T-cell (primary cell): ENCODE measurements at regions not wholly inside any gene's neighbourhood (a gene's known extent, or its start where the extent isn't known, plus 50 kb on each side); places are given as distances from the start of the nearest gene placed in this dataset.
A peak's percentile ranks its signal among the peaks of the same experiment; 100 is the strongest.

Source experiments
- ATAC-seq, 4 experiments: fragments of 200-7000 bp in 3 of 4; fragments of 150-1000 bp in 1 of 4; cut with Tn5 transposase; replicated peaks in 1 of 4; 1 replicate in 3 of 4; 2 replicates in 1 of 4; pipeline ENCODE4 v1.10.0; 2021; ENCODE audit warnings: moderate library complexity in 3 of 4, mild to moderate bottlenecking in 2 of 4, moderate number of reproducible peaks in 1 of 4
- CTCF ChIA-PET, 2 donors: fragments of 300-600 bp; sonication (Branson Sonifier 250); formaldehyde crosslinking; loops; one replicate each; lab custom pipeline; 2022; ENCODE audit warnings: antibody characterized with exemption in 2 of 2; lab: Charles Lee
- POLR2A ChIA-PET, 2 donors: fragments of 300-600 bp; sonication (Branson Sonifier 250); formaldehyde crosslinking; loops; one replicate each; lab custom pipeline; 2022; ENCODE audit warnings: antibody characterized with exemption in 2 of 2; lab: Charles Lee
- DNase-seq, 35 experiments: peaks; one replicate each; pipeline versions ENCODE4 v3.0.0 to v3.0.0-alpha.2; 2013 to 2023
- H3K27ac ChIP-seq: one replicate; pipeline ENCODE4 v1.5.1; 2013; ENCODE audit warnings: low read length
- H3K27me3 ChIP-seq, 2 experiments: replicated peaks in 1 of 2; 1 replicate in 1 of 2; 2 replicates in 1 of 2; pipeline versions ENCODE4 v1.6.1 to v1.7.0; 2013; ENCODE audit warnings: low read length in 1 of 2, mixed read lengths in 1 of 2; ENCODE audit not compliant: control insufficient read depth in 2 of 2, insufficient read depth in 2 of 2; ENCODE audit errors: extremely low read depth in 1 of 2
- H3K36me3 ChIP-seq, 2 donors: 1 replicate in 1 of 2; 2 replicates in 1 of 2; pipeline versions ENCODE4 v1.6.1 to v1.7.0; 2013; ENCODE audit warnings: low read length in 1 of 2; ENCODE audit not compliant: control insufficient read depth in 2 of 2, insufficient read depth in 1 of 2; ENCODE audit errors: extremely low read depth in 1 of 2
- H3K4me1 ChIP-seq, 2 experiments: 1 replicate in 1 of 2; 2 replicates in 1 of 2; pipeline versions ENCODE4 v1.6.1 to v1.7.0; 2013; ENCODE audit warnings: low read length in 2 of 2, mixed read lengths in 1 of 2; ENCODE audit not compliant: insufficient read depth in 2 of 2, control insufficient read depth in 1 of 2; ENCODE audit errors: extremely low read depth in 1 of 2
- H3K4me3 ChIP-seq, 2 donors: 1 replicate in 1 of 2; 2 replicates in 1 of 2; pipeline versions ENCODE4 v1.5.1 to v1.7.0; 2013; ENCODE audit warnings: mild to moderate bottlenecking in 2 of 2, low read length in 1 of 2, moderate library complexity in 1 of 2; ENCODE audit not compliant: control insufficient read depth in 1 of 2; ENCODE audit errors: extremely low read depth in 1 of 2
- H3K9me3 ChIP-seq: 2 replicates; pipeline ENCODE4 v1.7.0; 2013
- H3K27ac Mint-ChIP-seq, 2 donors: one replicate each; pipeline ENCODE4 v1.8.0; 2020 to 2021; ENCODE audit warnings: mild to moderate bottlenecking in 2 of 2, mixed read lengths in 2 of 2
- H3K27me3 Mint-ChIP-seq, 2 donors: one replicate each; pipeline ENCODE4 v1.8.0; 2021 to 2022; ENCODE audit warnings: mixed read lengths in 2 of 2
- H3K36me3 Mint-ChIP-seq: one replicate; pipeline ENCODE4 v1.8.0; 2021; ENCODE audit warnings: mixed read lengths
- H3K4me1 Mint-ChIP-seq, 3 donors: one replicate each; pipeline ENCODE4 v1.8.0; 2020 to 2022; ENCODE audit warnings: mixed read lengths in 3 of 3, mild to moderate bottlenecking in 1 of 3
- H3K4me3 Mint-ChIP-seq, 3 donors: one replicate each; pipeline ENCODE4 v1.8.0; 2020 to 2022; ENCODE audit warnings: mild to moderate bottlenecking in 3 of 3, mixed read lengths in 3 of 3, moderate library complexity in 3 of 3
- H3K9me3 Mint-ChIP-seq, 3 donors: one replicate each; pipeline ENCODE4 v1.8.0; 2020 to 2022; ENCODE audit warnings: mixed read lengths in 3 of 3
- WGBS: methylation state at CpG from one replicate; pipeline ENCODE4 v1.1.5; 2013; ENCODE audit warnings: missing lambda C conversion rate; ENCODE audit not compliant: insufficient coverage; 5-methylcytosine and 5-hydroxymethylcytosine counted together

- CTCF ChIA-PET: interaction anchor here (0.8 to 5.3 kb wide), 9 partner anchors 9 to 114 kb away, joined by 3 to 29 read pairs (median 3); partner anchors contain the start of gene RASGRP1 (in 1 of the 2)
- DNase-seq: peak in 1 of 35 experiments; percentile 21
- no peaks in the 10 kb centered on the region for H3K27me3 Mint-ChIP-seq
- Histone ChIP-seq H3K27me3 (no peaks in the 10 kb centered on the region), H3K9me3 (no peaks in the 10 kb centered on the region), H3K4me1 (peaks cover 58 to 82% of the 10 kb centered on the region in 2 experiments), H3K4me3 (no peak overlapping the region), H3K27ac (peak overlapping the region; percentile 67), H3K36me3 (no peaks in the 10 kb centered on the region)
- peak overlapping the region; percentile 88 to 95 for H3K27ac Mint-ChIP-seq
- peaks cover 85 to 93% (median 92%) of the 10 kb centered on the region in 3 donors for H3K4me1 Mint-ChIP-seq
- no peak for ATAC-seq
- POLR2A ChIA-PET: interaction anchor here (0.6 to 5.3 kb wide), 5 partner anchors 9 to 104 kb away, joined by 3 to 21 read pairs (median 5); no protein-coding TSS in a partner anchor
- H3K4me3 Mint-ChIP-seq: peak overlapping the region in 1 of 3 donors; percentile 56
- peaks cover 0 to 5% (median 0%) of the 10 kb centered on the region in 3 donors for H3K9me3 Mint-ChIP-seq
- WGBS: no CpG with 5 or more reads among the region's 5 CpGs
- no peaks in the 10 kb centered on the region for H3K36me3 Mint-ChIP-seq
Measured at GRCh38 chr15:38667890-38668850, 103.6 kb upstream of the RASGRP1 start.

- Histone ChIP-seq H3K27me3 (no peaks in the 10 kb centered on the region), H3K36me3 (no peaks in the 10 kb centered on the region), H3K4me3 (no peak overlapping the region), H3K9me3 (no peaks in the 10 kb centered on the region), H3K4me1 (peaks cover 65 to 81% of the 10 kb centered on the region in 2 experiments), H3K27ac (peak overlapping the region; percentile 98)
- Mint-ChIP-seq H3K36me3 (no peaks in the 10 kb centered on the region), H3K27ac (peak overlapping the region; percentile 95 to 98), H3K9me3 (peaks cover 0 to 5% (median 0%) of the 10 kb centered on the region in 3 donors), H3K4me1 (peaks cover 89 to 96% (median 95%) of the 10 kb centered on the region in 3 donors), H3K27me3 (no peaks in the 10 kb centered on the region), H3K4me3 (no peak overlapping the region)
- WGBS: 100% methylated on average over 4 of the region's 8 CpGs
- ChIA-PET CTCF (interaction anchor here (0.7 to 6.9 kb wide), 8 partner anchors 15 to 968 kb away, joined by 3 to 74 read pairs (median 6); partner anchors contain the start of gene RASGRP1 (in 2 of the 2)), POLR2A (interaction anchor here (0.6 to 5.3 kb wide), 4 partner anchors 10 to 105 kb away, joined by 4 to 21 read pairs (median 4); no protein-coding TSS in a partner anchor)
- ATAC-seq (no peak), DNase-seq (no peak)
Measured at GRCh38 chr15:38668898-38669391, 104.3 kb upstream of the RASGRP1 start.

- 8% methylated on average over 2 of the region's 3 CpGs for WGBS
- peak; percentile 72 to 82 (median 80) for ATAC-seq
- peaks cover 0 to 5% (median 0%) of the 10 kb centered on the region in 3 donors for H3K9me3 Mint-ChIP-seq
- peak; percentile 46 to 90 (median 80) for DNase-seq
- Histone ChIP-seq H3K4me3 (no peak overlapping the region), H3K27ac (peak overlapping the region; percentile 98), H3K9me3 (no peaks in the 10 kb centered on the region), H3K4me1 (peaks cover 63 to 68% of the 10 kb centered on the region in 2 experiments), H3K27me3 (no peaks in the 10 kb centered on the region), H3K36me3 (no peaks in the 10 kb centered on the region)
- ChIA-PET POLR2A (interaction anchor here in 1 of 2 donors (1.4 to 5.3 kb wide), 3 partner anchors 17 to 108 kb away, joined by 4 to 21 read pairs (median 5); no protein-coding TSS in a partner anchor), CTCF (interaction anchor here (0.5 to 6.9 kb wide), 13 partner anchors 12 to 216 kb away, joined by 3 to 74 read pairs (median 4); partner anchors contain the start of genes RASGRP1 (in 2 of the 2) and FAM98B (in 1 of the 2))
- H3K27me3 Mint-ChIP-seq: no peaks in the 10 kb centered on the region
- no peaks in the 10 kb centered on the region for H3K36me3 Mint-ChIP-seq
- peak overlapping the region; percentile 95 to 98 for H3K27ac Mint-ChIP-seq
- peak overlapping the region; percentile 37 to 64 (median 39) for H3K4me3 Mint-ChIP-seq
- peaks cover 85 to 93% (median 91%) of the 10 kb centered on the region in 3 donors for H3K4me1 Mint-ChIP-seq
Measured at GRCh38 chr15:38670128-38671005, 105.8 kb upstream of the RASGRP1 start.

- ChIA-PET POLR2A (interaction anchor here (0.6 to 5.3 kb wide), 6 partner anchors 16 to 109 kb away, joined by 3 to 21 read pairs (median 5); partner anchors contain the start of gene RASGRP1 (in 1 of the 2)), CTCF (interaction anchor here (1.0 to 6.9 kb wide), 10 partner anchors 14 to 217 kb away, joined by 3 to 74 read pairs (median 4); partner anchors contain the start of genes RASGRP1 (in 2 of the 2) and FAM98B (in 1 of the 2))
- no CpG with 5 or more reads among the region's 2 CpGs for WGBS
- Mint-ChIP-seq H3K27ac (peak overlapping the region; percentile 95 to 98), H3K36me3 (no peaks in the 10 kb centered on the region), H3K4me3 (peak overlapping the region; percentile 37 to 64 (median 39)), H3K9me3 (peaks cover 0 to 5% (median 0%) of the 10 kb centered on the region in 3 donors), H3K27me3 (no peaks in the 10 kb centered on the region), H3K4me1 (peaks cover 78 to 90% (median 86%) of the 10 kb centered on the region in 3 donors)
- Histone ChIP-seq H3K36me3 (no peaks in the 10 kb centered on the region), H3K4me3 (no peak overlapping the region), H3K9me3 (no peaks in the 10 kb centered on the region), H3K27me3 (no peaks in the 10 kb centered on the region), H3K4me1 (peaks cover 62 to 63% of the 10 kb centered on the region in 2 experiments), H3K27ac (peak overlapping the region; percentile 98)
- DNase-seq: no peak
- ATAC-seq: no peak
Measured at GRCh38 chr15:38671006-38671387, 106.4 kb upstream of the RASGRP1 start.

GRCh38 chr15:38671675-38672254 lies 107.2 kb upstream of the RASGRP1 start:
- no peaks in the 10 kb centered on the region for H3K9me3 ChIP-seq
- DNase-seq (peak in 31 of 35 experiments; percentile 22 to 88 (median 65)), ATAC-seq (peak; percentile 47 to 78 (median 50))
- H3K27me3 ChIP-seq: no peaks in the 10 kb centered on the region
- no peaks in the 10 kb centered on the region for H3K27me3 Mint-ChIP-seq
- H3K27ac ChIP-seq: peak overlapping the region; percentile 98
- peak overlapping the region; percentile 95 to 98 for H3K27ac Mint-ChIP-seq
- POLR2A ChIA-PET: interaction anchor here (0.6 to 5.3 kb wide), 14 partner anchors 12 to 120 kb away, joined by 3 to 21 read pairs (median 5); partner anchors contain the start of gene RASGRP1 (in 1 of the 2)
- peaks cover 55 to 62% of the 10 kb centered on the region in 2 experiments for H3K4me1 ChIP-seq
- H3K4me3 Mint-ChIP-seq: peak overlapping the region; percentile 40 to 64 (median 47)
- no peak overlapping the region for H3K4me3 ChIP-seq
- CTCF ChIA-PET: interaction anchor here (0.5 to 6.9 kb wide), 13 partner anchors 10 to 217 kb away, joined by 3 to 74 read pairs (median 4); partner anchors contain the start of genes RASGRP1 (in 2 of the 2) and FAM98B (in 1 of the 2)
- peaks cover 72 to 86% (median 78%) of the 10 kb centered on the region in 3 donors for H3K4me1 Mint-ChIP-seq
- WGBS: no CpG with 5 or more reads among the region's 6 CpGs
- peaks cover 0 to 5% (median 0%) of the 10 kb centered on the region in 3 donors for H3K9me3 Mint-ChIP-seq
- H3K36me3 ChIP-seq: no peaks in the 10 kb centered on the region
- H3K36me3 Mint-ChIP-seq: no peaks in the 10 kb centered on the region
